T-helper 2 cell treated with Interferon-gamma antibody and Interleukin-4, amounts not matched to agents 5 μg/mL and 100 μg/mL, for 36 hours (primary cell): ENCODE measurements at regions not wholly inside any gene's neighbourhood (a gene's known extent, or its start where the extent isn't known, plus 50 kb on each side); places are given as distances from the start of the nearest gene placed in this dataset.

Experiments used
- DNase-seq: peaks from one replicate; pipeline ENCODE4 v3.0.0; 2021; ENCODE audit warnings: low spot score
- H3K27ac Mint-ChIP-seq: one replicate; pipeline ENCODE4 v1.8.0; 2021; ENCODE audit warnings: mild to moderate bottlenecking, mixed read lengths
- H3K27me3 Mint-ChIP-seq: one replicate; pipeline ENCODE4 v1.8.0; 2021; ENCODE audit warnings: low read depth, mixed read lengths
- H3K36me3 Mint-ChIP-seq: one replicate; pipeline ENCODE4 v1.8.0; 2021; ENCODE audit warnings: low read depth, mixed read lengths
- H3K4me1 Mint-ChIP-seq: one replicate; pipeline ENCODE4 v1.8.0; 2021; ENCODE audit warnings: low read depth, mixed read lengths
- H3K4me3 Mint-ChIP-seq: one replicate; pipeline ENCODE4 v1.8.0; 2022; ENCODE audit warnings: mild to moderate bottlenecking, moderate library complexity, mixed read lengths
- H3K9me3 Mint-ChIP-seq: one replicate; pipeline ENCODE4 v1.8.0; 2021; ENCODE audit warnings: mixed read lengths

DNA sequence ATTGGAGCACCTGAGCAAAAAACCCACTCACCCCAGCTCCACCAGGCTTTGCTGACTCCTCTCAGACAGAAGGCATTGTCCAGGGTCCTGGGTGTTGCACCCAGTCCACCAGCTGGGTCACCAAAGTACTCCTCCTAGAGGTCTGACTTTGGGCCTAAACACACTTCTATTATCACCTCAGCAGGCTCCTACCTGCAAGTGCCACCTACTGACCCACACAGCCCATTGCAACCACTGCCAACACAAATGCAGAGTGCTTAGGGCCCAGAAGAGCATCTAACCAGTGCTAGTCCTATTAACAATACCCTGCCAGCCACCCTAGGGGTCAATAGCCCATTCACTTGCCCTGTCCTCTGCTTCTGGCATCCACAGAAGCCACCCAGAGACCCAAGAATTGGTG is 178.1 kb downstream of the DDX3Y start:
- H3K9me3 Mint-ChIP-seq = peaks cover 4% of the 10 kb centered on the region
- H3K27ac Mint-ChIP-seq = no peak overlapping the region
- peaks cover 21% of the 10 kb centered on the region for H3K4me1 Mint-ChIP-seq
- no peak overlapping the region for H3K4me3 Mint-ChIP-seq
- no peaks in the 10 kb centered on the region for H3K27me3 Mint-ChIP-seq
- H3K36me3 Mint-ChIP-seq = no peaks in the 10 kb centered on the region
- DNase-seq = no peak

DNA sequence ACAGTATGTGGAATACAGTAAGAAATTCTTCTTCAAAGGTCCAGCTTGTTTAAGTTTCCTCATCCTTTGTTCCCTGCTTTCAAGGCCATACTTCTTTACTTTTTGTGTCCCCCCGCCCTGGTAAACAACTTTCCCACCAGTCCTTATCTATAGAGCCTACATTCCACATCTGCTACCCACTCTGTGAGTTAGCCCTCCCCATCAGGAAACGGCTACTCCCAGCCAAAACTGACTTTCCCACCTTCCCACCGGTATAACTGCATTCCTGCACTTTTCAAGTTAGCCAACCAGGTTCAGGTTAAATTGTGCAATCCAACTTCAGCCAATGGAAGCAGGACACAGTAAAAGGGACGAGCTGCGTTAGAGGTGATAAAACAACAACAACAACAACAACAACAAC is 186.9 kb downstream of the DDX3Y start:
- H3K27me3 Mint-ChIP-seq = no peaks in the 10 kb centered on the region
- peaks cover 6% of the 10 kb centered on the region for H3K36me3 Mint-ChIP-seq
- H3K27ac Mint-ChIP-seq = no peak overlapping the region
- H3K4me1 Mint-ChIP-seq = peaks cover 25% of the 10 kb centered on the region
- peaks cover 3% of the 10 kb centered on the region for H3K9me3 Mint-ChIP-seq
- no peak overlapping the region for H3K4me3 Mint-ChIP-seq
- DNase-seq = no peak

DNA sequence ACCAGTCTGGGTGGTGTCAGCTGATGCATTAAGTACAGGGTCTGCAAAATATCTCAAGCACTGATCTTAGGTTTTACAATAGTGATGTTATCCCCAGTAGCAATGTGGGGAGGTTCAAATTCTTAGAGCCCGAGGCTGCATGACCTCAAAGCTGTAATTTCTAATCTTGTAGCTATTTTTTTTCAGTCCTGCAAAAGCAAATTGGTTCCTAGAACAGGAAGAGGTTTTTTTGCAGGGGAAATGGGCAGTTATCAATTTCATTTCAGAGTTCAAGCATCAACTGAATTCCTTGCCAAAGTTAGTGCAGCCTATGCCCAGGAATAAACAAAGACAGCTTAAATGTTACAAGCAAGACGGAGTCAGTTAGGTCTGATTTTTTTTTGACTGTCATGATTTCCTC is 188.3 kb downstream of the DDX3Y start:
- H3K27ac Mint-ChIP-seq = peak overlapping the region; percentile 72
- peaks cover 3% of the 10 kb centered on the region for H3K9me3 Mint-ChIP-seq
- peaks cover 6% of the 10 kb centered on the region for H3K36me3 Mint-ChIP-seq
- peaks cover 25% of the 10 kb centered on the region for H3K4me1 Mint-ChIP-seq
- DNase-seq = no peak
- no peaks in the 10 kb centered on the region for H3K27me3 Mint-ChIP-seq
- H3K4me3 Mint-ChIP-seq = peak overlapping the region; percentile 69

DNA sequence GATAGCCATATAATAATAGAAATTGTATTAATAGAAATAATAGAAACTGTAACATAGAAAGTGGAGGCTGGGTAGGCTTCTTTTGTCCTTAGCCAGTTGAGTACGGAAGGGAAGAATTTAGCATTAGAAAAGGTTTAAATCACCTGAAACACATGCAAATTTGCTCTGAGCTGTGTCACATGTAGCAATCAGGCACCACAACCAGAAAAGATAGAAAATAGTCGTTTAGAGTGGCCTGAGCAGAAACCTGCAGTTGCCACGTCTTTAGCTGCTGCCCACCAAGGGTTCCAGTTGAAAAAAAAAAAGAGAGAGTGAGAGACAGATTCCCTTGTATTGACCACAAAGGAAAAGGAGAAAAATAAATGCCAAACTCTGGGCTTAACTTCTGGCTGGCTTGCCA is 188.8 kb downstream of the DDX3Y start:
- peak overlapping the region; percentile 69 for H3K4me3 Mint-ChIP-seq
- peaks cover 6% of the 10 kb centered on the region for H3K36me3 Mint-ChIP-seq
- H3K27ac Mint-ChIP-seq = peak overlapping the region; percentile 77
- no peak for DNase-seq
- peaks cover 25% of the 10 kb centered on the region for H3K4me1 Mint-ChIP-seq
- H3K9me3 Mint-ChIP-seq = peaks cover 3% of the 10 kb centered on the region
- no peaks in the 10 kb centered on the region for H3K27me3 Mint-ChIP-seq

DNA sequence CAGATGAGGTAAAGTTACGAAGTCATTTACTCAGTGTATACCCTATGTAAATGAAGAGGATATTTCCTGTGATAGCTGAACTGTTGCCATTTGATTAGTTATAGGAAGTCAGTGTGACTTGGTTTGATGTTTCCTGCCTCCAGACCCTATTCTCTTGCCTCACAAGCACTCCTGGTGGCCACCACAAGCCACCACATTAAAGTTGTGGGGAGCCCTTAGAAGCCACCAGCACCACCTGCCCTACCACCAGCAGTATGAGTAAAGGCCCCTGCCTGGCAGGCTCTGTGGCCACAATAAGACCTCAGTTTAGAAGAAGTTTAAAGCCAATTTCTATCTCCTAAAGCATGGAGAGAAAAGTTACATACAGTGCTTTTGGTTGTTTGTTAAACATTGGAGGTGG is 189.7 kb downstream of the DDX3Y start:
- DNase-seq = peak; percentile 54
- peaks cover 4% of the 10 kb centered on the region for H3K9me3 Mint-ChIP-seq
- peaks cover 4% of the 10 kb centered on the region for H3K36me3 Mint-ChIP-seq
- peak overlapping the region; percentile 54 for H3K4me3 Mint-ChIP-seq
- H3K27ac Mint-ChIP-seq = peak overlapping the region; percentile 62
- H3K27me3 Mint-ChIP-seq = peaks cover 3% of the 10 kb centered on the region
- H3K4me1 Mint-ChIP-seq = peaks cover 25% of the 10 kb centered on the region

DNA sequence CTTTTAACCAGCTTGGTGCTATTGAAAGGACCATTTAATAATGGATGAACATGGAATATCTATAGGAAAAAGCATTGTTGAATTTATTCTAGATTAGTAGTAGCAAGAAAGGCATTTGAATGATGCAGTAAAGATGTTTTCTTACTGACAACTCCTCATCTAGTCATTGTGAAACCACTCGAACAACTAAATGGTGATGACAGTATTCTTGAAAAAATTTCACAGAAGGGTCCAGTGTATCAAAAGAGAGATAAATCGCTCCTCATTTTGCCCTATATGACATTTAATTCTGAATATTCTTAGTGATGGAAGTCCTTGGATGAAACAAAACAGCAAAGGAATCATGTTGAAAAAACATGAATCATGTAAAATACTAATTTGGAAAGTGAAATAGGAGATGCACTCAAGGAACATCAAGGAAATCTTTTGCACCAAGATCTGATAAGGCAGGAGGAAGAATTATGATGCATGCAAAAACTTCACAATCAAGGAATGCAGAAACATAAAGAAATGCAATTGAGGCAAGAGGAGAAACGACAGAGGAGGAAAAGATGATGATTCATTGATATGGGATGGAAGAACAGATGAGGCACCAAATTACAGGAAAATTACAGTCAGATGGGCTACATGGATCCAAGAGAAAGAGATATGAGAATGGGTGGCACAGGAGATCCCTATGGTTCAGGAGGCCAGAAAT is 190.4 kb downstream of the DDX3Y start:
- peaks cover 4% of the 10 kb centered on the region for H3K36me3 Mint-ChIP-seq
- peaks cover 25% of the 10 kb centered on the region for H3K4me1 Mint-ChIP-seq
- DNase-seq = no peak
- H3K9me3 Mint-ChIP-seq = peaks cover 4% of the 10 kb centered on the region
- H3K27me3 Mint-ChIP-seq = peaks cover 4% of the 10 kb centered on the region
- H3K27ac Mint-ChIP-seq = peak overlapping the region; percentile 62
- H3K4me3 Mint-ChIP-seq = peak overlapping the region; percentile 54

- H3K27me3 Mint-ChIP-seq = peaks cover 3% of the 10 kb centered on the region
- H3K36me3 Mint-ChIP-seq = no peaks in the 10 kb centered on the region
- peaks cover 2% of the 10 kb centered on the region for H3K4me1 Mint-ChIP-seq
- H3K9me3 Mint-ChIP-seq = no peaks in the 10 kb centered on the region
- no peak overlapping the region for H3K4me3 Mint-ChIP-seq
- no peak overlapping the region for H3K27ac Mint-ChIP-seq
- peak; percentile 4 for DNase-seq
Observed at GRCh38 chrY:13126881-13127456, 222.3 kb downstream of the DDX3Y start.

DNA sequence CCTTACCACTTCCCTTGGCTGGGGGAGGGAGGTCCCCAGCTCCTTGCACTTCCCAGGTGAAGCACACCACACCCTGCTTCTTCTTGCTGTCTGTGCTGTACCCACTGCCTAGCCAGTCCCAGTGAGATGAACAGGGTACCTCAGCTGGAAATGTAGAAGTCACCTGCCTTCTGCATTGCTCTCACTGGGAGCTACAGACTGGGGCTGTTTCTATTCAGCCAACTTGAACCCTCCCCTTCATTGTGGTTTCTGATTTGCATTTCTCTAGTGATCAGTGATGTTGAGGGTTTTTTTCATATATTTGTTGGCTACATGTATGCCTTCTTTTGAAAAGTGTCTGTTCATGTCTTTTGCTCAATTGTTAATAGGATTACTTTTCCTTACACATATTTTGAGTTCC is 222.8 kb downstream of the DDX3Y start:
- H3K4me1 Mint-ChIP-seq = peaks cover 2% of the 10 kb centered on the region
- no peak overlapping the region for H3K4me3 Mint-ChIP-seq
- H3K9me3 Mint-ChIP-seq = no peaks in the 10 kb centered on the region
- no peak for DNase-seq
- H3K27ac Mint-ChIP-seq = no peak overlapping the region
- H3K36me3 Mint-ChIP-seq = no peaks in the 10 kb centered on the region
- H3K27me3 Mint-ChIP-seq = peaks cover 3% of the 10 kb centered on the region

DNA sequence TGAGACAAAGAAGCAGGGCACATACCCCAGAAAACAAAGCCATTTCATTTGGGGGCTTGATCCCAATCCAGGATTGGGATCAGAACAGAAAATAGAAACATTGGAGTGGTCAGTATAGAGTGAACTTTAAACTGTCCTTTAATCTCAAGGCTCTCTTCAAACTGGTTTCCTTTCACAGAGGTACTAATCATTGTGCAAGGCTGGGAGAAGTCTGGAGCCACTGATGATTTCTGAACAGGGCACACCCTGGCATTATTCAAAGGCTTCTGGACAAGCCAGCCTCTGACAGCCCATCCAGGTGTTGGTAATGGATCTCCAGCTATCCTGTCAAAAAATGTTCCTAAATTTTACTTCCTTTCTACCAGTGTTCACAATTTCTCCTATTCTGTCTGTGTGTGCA is 244.5 kb downstream of the DDX3Y start:
- Mint-ChIP-seq H3K4me3 (peak overlapping the region; percentile 86), H3K36me3 (no peaks in the 10 kb centered on the region), H3K27me3 (no peaks in the 10 kb centered on the region), H3K4me1 (peaks cover 5% of the 10 kb centered on the region), H3K9me3 (no peaks in the 10 kb centered on the region), H3K27ac (peak overlapping the region; percentile 41)
- DNase-seq = no peak

- Mint-ChIP-seq H3K36me3 (no peaks in the 10 kb centered on the region), H3K4me1 (peaks cover 3% of the 10 kb centered on the region)
Observed at GRCh38 chrY:13167698-13168097, 263.0 kb downstream of the DDX3Y start.

GRCh38 chrY:13168257-13168656 is 263.6 kb downstream of the DDX3Y start:
- no peaks in the 10 kb centered on the region for H3K36me3 Mint-ChIP-seq
- H3K4me3 Mint-ChIP-seq = no peak overlapping the region
- H3K27me3 Mint-ChIP-seq = no peaks in the 10 kb centered on the region
- H3K27ac Mint-ChIP-seq = no peak overlapping the region
- DNase-seq = no peak
- peaks cover 3% of the 10 kb centered on the region for H3K4me1 Mint-ChIP-seq
- H3K9me3 Mint-ChIP-seq = peaks cover under 1% of the 10 kb centered on the region

More at GRCh38 chrY:13167698-13168097, 263.0 kb downstream of the DDX3Y start:
- Mint-ChIP-seq H3K9me3 (peaks cover 6% of the 10 kb centered on the region), H3K4me3 (no peak overlapping the region), H3K27ac (no peak overlapping the region), H3K27me3 (no peaks in the 10 kb centered on the region)
- DNase-seq = no peak
